Mesenteric fat pad (tissue), 1 donor: ENCODE measurements at regions not wholly inside any gene's neighbourhood (a gene's known extent, or its start where the extent isn't known, plus 50 kb on each side); places are given as distances from the start of the nearest gene placed in this dataset.
A peak's percentile ranks its signal among the peaks of the same experiment; 100 is the strongest.
"Not testable (repeated sequence)": the region's sequence is repeated elsewhere in the genome, so short reads cannot be mapped to it uniquely, and the experiment has no call there.

Experiments
- DNase-seq: peaks from one replicate; pipeline ENCODE4 v3.0.0-alpha.2; 2020; ENCODE audit warnings: low spot score
- donor health status: DM: yes; HTN: yes; CAD: no.

DNA sequence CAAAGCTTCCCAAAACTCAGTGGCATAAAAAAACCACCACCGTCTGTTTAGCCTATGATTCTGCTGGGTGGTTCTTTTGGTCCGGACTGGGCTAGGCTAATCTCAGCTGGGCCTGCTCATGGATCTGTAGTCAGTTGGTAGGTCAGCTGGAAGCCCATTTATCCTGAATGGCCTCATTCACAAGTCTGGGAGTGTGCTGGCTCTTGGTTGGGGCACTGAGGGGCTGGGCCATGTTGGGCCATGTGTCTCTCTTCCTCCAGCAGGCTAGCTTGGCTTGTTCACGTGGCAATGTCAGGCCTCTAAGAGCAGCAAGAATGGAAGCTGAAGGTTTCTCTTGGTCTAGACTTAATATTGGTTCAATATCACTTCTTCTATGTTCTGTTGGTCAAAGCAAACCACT is 95.7 kb upstream of the HS6ST1 start:
- DNase-seq = no peak

DNA sequence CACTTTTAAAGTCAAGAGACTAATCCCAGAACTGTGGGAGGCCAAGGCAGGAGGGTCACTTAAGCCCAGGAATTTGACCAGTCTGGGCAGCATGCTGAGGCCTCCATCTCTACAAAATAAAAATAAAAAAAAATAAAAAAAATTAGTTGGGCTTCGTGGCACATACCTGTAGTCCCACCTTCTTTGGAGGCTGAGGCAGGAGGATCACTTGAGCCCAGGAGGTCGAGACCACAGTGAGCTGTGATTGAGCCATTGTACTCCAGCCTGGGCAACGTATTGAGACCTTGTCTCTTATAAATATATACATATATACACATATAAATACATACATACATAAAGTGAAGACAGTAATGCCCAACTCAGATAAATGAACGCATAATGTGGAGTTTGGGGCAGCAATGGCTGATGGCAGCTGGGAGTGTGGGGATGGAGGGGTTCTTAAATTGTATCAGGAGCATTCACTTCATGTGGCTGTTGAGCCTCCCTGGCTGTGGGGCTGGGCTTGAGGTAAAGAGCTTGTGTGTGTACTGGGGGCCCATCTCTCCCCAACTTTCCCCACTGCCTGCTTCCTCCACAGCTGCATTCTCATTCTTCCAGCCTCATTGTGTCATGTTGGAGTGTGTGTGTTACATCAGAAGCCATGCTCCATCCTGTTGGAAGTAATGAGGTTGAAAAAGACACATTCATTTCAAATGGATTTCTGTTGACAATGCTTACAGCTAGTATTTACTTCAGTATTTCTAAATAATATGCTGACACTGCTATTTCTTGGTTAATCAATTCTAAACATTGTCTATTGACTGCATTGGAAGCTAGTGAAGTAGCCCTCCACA is 96.5 kb upstream of the HS6ST1 start:
- peak; percentile 49 for DNase-seq

DNA sequence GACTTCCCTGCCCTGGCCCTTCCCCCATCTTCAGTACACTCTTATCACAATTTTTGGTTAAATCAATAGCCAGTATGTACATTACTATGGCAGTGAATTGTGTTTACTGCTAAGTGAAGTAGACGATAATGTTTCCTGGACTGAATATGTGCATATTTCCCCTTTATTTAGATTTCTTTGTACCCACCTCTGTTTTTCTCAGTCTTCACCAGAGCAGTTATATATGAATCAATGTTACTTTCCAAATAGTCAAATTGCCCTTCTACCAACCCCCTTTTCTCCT is 97.1 kb upstream of the HS6ST1 start:
- DNase-seq = no peak

DNA sequence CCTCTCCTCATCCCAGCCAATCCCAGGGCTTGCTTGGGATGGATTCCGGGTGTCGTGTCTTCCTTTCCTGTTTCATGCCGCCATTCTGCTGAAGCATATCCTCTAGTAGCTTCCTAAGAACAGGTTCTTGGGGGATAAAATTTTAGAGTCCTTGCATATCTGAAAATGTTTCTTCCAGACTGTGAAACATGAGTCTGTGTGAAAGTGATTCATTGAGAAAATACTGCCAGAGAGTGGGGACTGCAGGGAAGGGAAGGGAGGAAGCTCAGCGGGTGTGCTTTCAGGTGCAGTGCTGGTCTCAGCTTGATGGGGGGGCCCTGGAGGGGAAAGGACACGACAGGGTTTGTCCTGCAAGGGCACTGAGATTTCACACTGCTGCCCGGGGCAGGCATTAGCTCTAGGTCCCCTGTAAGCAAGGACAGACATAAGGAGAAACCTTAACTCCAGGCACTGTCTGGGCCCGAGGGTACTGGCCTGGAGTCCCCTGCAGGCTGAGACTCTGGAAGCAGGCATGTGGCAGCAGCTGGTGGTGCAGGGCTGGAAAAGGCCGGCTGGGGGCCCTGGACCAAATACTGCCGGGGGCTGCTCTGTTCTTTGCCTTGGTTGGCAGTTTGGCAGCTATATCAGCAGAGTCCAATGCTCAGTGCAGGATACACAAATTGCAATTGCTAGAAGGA is 97.6 kb upstream of the HS6ST1 start:
- DNase-seq = peak; percentile 51

DNA sequence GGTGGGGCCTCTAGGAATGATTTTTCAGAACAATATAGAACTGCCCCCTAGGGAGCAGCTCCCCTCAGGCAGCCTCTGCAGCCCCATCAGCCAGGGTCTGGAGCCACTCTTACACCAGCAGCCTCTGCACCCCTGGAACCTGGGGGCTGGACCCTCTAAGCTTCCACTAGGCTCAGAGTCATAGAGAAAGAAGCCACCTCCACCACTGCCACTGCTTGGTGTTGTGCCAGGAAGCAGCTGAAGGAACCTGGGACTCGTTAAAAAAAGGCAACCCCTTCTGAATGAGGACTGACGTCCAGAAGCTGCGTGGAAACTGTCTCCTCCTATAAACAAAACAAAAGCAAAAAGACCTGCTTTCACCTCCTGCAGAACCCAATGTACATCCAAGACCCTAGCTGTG is 98.1 kb upstream of the HS6ST1 start:
- DNase-seq = peak; percentile 71

DNA sequence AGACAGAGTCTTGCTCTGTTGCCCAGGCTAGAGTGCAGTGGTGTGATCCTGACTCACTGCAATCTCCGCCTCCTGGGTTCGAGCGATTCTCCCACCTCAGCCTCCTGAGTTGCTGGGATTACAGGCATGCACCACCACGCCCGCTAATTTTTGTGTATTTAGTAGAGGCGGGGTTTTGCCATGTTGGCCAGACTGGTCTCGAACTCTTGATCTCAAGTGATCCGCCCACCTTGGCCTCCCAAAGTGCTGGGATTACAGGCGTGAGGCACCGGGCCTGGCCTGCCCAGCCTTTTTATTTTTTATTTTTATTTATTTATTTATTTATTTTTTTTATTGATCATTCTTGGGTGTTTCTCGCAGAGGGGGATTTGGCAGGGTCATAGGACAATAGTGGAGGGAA is 98.6 kb upstream of the HS6ST1 start:
- DNase-seq = not testable (repeated sequence)

DNA sequence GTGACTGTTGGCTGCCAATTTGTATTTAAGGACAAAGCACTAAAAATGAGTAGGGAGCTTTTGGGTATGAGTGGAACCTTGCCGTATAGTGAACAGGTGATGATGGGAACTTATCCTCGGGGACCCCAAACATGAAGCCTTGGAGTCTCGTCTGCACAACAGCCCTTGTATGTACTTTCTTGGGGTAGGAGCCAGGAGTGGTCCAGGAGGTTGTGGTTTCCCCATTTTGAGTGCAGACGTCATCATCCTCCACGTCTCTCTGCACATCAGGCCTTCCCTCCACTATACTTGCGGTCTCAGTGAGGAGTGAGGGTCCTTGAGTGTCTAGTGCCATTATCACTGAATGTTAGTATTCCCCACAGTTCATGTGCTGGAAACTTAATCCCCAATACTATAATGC is 101.5 kb upstream of the HS6ST1 start:
- DNase-seq = no peak

DNA sequence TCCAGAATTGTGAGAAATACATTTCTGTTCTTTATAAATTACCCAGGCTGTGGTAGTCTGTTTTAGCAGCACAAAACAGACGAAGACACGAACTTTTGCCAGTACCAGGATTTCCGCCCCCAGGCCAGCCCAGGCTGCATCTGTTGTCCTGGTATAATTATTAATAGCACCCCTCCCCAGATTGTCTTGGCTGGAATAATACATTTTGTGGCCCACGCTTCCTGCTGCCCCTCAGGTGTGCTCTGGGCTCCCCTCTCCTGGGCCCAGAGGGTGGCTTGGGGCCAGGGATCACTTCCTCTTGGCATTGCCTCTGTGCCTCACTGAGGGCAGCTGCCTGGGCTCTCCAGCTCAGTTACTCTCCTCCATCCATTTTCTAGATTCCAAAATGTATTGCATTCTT is 102.1 kb upstream of the HS6ST1 start:
- DNase-seq = peak; percentile 62

DNA sequence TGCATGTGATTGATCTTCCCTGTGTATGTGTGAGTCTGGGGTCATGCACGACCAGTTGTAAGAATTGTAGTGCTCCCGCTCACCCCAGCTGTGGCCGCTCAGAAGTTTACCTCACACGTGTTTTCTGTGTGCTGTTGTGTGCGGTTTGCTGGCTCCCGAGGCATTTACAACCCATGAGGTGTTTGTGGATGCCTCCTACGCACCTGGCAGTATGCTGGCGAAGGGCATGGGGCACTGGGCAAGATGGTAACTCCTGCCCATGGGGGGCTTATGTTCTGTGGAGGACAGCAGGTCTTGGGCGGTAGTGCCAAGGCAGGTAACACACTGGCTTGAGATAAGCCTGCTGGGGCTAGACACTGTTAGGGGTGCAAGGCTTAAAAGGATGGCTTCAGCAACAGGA is 102.6 kb upstream of the HS6ST1 start:
- DNase-seq = peak; percentile 55

DNA sequence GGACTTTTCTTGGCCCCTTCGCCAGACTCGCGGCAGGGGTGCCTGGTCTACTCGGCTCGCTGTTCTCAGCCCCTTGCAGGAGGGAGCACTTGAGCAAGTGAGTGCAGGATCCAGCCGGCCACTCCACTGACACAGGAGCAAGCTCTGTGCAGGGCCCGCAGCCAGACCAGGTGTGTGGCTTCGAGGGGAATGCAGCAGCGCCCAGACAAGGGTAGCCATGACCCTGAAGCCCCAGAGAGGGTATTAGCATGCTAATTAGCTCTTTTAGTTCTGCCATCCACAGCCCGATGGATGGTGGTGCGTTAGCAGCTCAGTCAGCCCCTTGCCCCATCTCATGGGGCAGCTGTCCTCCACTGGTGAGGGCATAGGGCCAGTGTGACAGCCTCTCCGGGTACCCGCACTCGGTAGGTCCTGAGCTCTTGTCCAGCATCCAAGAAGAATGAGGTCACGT is 103.2 kb upstream of the HS6ST1 start:
- DNase-seq = peak; percentile 65

DNA sequence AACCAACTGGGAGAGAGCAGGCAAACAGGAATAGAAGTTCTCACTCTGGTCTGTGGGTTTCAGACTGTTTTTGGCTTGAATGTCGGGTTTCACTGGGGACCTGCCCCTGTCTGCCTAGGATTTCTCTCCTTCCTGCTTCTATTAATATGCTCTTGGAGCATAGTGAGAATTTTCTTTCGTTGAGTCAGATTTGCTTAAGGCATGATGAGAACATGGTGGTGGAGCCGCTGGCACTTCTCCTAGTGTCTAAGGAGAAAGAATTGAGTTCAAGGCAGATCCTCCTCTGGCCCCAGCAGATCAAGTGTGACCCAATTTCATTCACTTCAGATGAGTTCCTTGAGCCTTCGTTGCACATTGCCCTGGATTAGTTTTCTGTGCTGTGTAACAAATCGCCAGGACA is 103.9 kb upstream of the HS6ST1 start:
- no peak for DNase-seq

DNA sequence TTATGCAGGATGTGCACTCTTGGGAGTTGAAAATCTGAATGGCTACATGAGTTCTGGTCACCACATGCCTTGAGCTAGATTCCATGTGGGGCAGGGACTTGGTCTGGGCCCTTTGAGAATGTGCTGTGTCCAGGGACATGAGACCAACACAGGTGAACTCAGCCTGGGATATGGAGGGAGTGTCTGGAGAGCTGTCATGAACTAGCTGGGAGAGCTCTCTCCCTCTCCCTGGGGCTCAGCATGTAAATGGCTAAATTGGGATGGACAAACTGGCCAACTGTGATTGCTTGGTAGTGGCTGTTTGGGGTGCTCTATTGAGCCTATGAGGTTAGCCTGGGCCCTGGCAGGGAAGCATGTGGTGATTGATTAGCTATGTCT is 105.1 kb upstream of the HS6ST1 start:
- no peak for DNase-seq

DNA sequence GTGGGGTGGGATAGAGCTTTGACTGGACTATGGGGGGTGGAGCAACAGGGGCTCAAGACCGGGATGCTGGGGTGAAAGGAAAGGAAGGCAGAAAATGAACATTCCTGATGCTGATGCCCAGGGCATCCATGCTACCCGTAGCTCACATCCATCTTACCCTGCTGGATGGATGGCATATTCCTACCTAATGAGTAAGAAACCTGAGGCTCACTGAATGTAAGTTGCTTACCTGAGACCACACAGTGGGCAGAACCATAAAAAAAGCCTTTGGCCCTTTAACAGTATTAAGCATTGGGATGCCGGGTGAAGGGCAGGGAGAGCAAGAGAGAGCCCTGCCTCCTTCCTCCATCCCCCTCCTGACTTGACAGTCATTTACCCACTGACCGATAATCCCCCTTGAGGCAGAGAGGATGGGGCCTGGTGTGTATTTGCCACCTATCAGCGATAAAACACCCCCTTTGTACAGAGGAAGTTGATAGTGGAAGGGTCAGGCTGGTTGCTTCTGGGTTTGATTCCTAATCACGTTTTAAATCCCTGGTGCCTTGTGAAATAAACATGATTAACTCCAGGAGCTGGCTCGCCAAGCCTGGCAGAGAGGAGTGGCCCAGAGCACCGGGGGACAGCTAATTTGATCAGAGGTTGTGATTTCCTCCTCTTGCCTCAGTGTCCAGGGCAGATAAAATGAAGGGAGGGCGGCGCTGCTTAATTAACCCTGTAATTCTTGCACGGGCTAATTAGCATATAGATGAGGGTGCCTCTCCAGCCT is 105.9 kb upstream of the HS6ST1 start:
- DNase-seq = peak; percentile 78

DNA sequence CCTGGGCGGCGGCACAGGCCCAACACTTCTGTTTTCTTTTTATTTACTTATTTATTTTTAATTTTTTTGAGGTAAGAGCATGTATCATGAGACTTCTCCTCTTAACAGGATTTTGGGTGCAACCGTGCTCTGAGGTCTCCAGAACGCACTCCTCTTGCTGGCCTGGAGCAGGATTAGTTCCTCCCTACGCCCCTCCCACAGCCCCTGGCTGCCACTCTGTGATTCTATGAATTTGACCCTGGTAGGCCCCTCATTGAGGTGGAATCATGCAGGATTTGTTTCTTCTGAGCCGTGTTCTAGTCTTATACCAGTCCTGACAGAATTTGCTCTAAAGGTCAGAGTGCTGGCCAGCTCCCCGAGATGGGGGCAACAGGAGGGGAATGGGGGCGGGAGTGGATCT is 106.5 kb upstream of the HS6ST1 start:
- DNase-seq = peak; percentile 49

DNA sequence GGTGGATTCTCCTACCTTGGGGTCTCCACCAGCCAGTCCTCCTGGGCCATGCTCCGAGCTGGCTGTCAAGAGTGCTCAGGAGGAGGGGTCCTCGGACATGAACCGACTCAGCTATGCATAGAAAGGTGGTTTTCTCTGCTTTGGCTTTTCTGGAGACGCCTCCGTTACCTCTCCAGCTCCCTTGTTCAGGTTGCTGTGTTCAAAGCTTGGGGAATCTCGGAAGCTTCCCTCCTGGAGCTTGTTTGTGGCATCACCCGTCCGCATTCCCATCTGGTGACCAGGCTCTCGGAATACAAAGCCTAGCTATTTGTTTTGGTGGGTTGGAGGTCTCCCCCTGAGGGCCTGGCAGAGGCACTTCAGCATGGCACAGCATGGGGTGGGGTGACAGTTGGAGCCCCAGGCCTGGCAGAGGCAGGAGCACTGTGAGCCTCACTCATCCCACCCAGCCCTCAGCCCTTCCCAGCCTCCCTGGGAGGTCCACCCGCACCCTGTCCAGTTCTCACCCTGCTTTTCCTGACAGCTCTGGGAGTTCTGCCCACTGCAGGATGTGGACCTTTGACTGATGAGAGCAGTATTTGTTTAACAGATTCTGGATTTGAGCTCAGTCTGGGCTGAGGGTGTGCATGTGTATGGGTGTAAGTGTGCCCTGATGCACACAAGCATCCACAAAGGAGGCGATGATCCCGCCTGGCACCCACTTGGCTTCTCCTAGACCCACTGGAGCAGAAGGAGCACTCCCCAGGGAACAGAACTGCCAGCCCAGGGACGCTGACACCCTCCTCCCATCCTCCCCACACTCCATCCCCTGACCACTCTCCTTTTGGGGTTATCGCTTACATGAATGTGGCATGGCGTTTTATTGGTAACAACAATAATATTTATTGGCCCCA is 107.3 kb upstream of the HS6ST1 start:
- DNase-seq = peak; percentile 47

DNA sequence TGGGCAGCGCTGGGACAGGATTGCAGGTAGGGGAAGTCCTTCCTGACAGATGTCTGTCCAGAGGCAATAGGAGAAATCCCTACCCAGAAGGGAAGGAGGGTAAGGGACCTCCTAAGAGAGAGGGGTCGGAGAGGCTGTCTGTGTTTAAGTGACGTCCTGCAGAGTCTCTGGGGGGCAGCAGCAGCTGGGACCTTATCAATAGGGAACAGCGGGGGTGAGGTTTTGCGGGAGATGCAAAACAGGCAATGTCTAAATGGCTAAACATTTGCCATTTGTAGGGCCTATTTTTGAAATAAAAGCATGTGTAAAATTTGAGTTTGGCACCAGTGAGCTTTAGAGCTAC is 108.7 kb upstream of the HS6ST1 start:
- no peak for DNase-seq

DNA sequence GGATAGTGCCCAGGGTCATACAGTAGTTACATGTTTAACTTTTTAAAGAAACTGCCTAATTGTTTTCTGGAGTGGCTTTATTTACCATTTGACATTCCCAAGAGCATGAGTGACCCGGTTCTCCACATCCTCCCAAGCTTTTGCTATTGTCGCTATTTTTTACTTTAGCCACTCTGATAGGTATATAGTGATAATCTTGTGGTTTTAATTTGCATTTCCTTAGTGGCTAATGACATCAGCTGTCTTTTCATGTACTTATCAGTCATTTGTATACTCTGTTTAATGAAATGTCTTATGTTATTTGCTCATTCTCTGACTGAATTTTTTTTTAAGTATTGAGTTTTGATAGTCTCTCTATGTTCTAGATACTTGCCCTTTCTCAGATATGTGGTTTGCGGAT is 109.7 kb upstream of the HS6ST1 start:
- DNase-seq = no peak

DNA sequence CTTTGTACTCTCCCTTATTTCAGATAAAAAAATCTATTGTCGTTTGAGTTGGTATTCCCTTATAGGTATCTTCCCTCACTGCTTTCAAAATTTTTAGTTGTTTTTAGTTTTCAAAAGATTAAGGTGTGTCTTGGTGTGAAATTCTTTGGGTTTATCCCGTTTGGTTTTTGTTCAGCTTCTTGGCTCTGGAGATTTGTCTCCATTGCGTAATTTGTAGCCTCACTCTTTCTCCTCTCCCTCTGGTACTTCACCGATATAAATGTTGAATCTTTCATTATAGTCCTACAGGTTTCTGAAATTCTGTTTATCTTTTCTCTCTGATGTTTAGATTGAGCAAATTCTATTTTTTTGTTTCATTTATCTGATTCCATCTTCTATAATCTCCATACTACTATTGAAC is 113.8 kb upstream of the HS6ST1 start:
- DNase-seq = no peak

DNA sequence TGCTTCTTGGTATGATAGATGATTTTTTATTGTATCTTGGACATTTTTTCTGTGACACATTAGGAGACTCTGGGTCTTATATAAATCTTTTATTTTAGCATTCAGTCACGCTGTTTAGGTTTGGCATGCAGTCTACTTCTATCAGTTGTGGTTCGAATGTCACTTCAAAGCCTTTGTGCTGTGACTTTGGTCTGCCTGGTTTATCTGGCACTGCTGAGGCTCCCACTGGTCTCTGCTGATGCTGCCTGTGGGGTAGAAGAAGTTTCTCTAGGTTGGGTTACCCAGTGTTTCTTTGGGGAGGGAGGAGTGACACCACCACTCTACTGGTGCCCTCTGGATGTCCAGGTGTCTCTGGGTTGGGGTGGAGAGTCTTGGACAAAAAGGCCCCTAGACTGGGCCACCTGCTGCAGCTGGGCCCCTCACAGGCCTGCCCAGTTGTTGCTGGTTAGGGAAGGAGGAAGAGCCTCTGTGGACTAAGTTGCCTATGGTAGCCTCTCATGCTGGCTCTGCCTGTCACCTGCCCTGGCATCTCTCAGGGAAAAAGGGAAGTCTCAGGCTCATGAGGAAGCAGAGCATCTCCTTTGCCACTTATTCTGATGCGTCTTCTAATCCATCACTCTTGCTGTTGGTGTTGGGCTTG is 115.4 kb upstream of the HS6ST1 start:
- no peak for DNase-seq

DNA sequence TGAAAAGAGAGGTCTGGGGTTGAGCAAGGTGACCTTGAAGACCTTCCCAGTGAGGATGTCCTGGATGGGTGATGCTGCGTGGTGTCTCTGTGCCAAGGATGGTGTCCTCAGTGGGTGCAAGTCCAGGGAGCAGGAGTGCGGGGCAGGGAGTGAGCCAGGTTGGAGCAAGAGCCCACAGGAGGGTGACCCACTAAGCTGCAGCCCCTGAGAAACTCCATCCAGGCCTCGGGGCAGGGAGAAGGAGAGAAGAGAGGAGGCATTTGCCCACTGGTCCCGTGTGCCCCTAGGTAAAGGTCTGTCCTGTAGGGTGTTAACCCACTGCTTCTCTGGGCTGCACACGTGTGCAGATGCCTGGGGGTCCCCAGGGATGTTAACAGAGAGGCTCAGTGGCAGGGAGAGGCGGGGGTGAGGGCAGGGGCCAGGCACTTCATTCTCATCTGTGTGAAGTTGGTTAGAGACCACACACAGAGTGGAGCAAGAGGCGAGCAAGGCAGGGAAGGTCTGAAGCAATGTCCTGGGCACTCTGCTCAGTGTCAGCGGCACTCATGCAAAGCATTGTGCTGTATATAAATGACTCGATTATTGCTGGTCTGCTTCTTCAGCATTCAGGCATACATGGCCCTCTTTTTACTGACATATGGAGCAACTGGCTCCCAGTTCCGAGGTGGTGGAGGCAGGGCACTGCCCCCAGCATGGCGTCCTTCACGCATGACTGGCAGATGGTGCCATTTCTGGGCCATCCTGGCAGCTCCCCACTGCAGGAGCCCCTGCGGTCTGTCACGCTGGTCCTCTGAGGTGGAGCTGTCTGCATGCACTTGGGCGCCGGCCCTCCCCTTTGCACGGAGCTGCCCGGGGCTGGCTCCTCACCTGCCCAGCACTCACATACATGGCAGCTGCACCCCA is 117.2 kb upstream of the HS6ST1 start:
- DNase-seq = peak; percentile 60
